ENCODE measurements at regions not wholly inside any gene's neighbourhood (a gene's known extent, or its start where the extent isn't known, plus 50 kb on each side); places are given as distances from the start of the nearest gene placed in this dataset.

GRCh38 chr12:30529489-30530269, 166.0 kb downstream of the IPO8 start:
- TF ChIP-seq CTCF (IDR thresholded peaks at IDR 0.05; ENCODE audit: low read depth, low read length) = no peak
- no peak for TF ChIP-seq EZH2phosphoT487 (IDR thresholded peaks at IDR 0.05; ENCODE audit: low read depth)

Measured in OCI-LY3 (cell line).